Effector memory CD8-positive, alpha-beta T cell (primary cell): ENCODE measurements at regions not wholly inside any gene's neighbourhood (a gene's known extent, or its start where the extent isn't known, plus 50 kb on each side); places are given as distances from the start of the nearest gene placed in this dataset.
"Not testable (repeated sequence)": the region's sequence is repeated elsewhere in the genome, so short reads cannot be mapped to it uniquely, and the experiment has no call there.

Source experiments
- ATAC-seq: fragments of 150-1000 bp; cut with Tn5 transposase; replicated peaks from 2 replicates; pipeline ENCODE4 v1.10.0; 2021; ENCODE audit warnings: mild to moderate bottlenecking, moderate library complexity
- DNase-seq, 3 experiments: peaks; one replicate each; pipeline ENCODE4 v3.0.0; 2021
- H3K27ac Mint-ChIP-seq, 2 donors: one replicate each; pipeline ENCODE4 v1.8.0; 2022; ENCODE audit warnings: mild to moderate bottlenecking in 2 of 2, mixed read lengths in 2 of 2, moderate library complexity in 2 of 2
- H3K27me3 Mint-ChIP-seq, 2 donors: one replicate each; pipeline ENCODE4 v1.8.0; 2022; ENCODE audit warnings: mixed read lengths in 2 of 2
- H3K36me3 Mint-ChIP-seq: one replicate; pipeline ENCODE4 v1.8.0; 2022; ENCODE audit warnings: mild to moderate bottlenecking, moderate library complexity, mixed read lengths; ENCODE audit not compliant: insufficient read depth
- H3K4me1 Mint-ChIP-seq, 2 donors: one replicate each; pipeline ENCODE4 v1.8.0; 2022; ENCODE audit warnings: low read depth in 2 of 2, mixed read lengths in 2 of 2
- H3K4me3 Mint-ChIP-seq, 2 donors: one replicate each; pipeline ENCODE4 v1.8.0; 2022; ENCODE audit warnings: mild to moderate bottlenecking in 2 of 2, mixed read lengths in 2 of 2, moderate library complexity in 2 of 2
- H3K9me3 Mint-ChIP-seq, 2 donors: one replicate each; pipeline ENCODE4 v1.8.0; 2022; ENCODE audit warnings: mixed read lengths in 2 of 2

DNA sequence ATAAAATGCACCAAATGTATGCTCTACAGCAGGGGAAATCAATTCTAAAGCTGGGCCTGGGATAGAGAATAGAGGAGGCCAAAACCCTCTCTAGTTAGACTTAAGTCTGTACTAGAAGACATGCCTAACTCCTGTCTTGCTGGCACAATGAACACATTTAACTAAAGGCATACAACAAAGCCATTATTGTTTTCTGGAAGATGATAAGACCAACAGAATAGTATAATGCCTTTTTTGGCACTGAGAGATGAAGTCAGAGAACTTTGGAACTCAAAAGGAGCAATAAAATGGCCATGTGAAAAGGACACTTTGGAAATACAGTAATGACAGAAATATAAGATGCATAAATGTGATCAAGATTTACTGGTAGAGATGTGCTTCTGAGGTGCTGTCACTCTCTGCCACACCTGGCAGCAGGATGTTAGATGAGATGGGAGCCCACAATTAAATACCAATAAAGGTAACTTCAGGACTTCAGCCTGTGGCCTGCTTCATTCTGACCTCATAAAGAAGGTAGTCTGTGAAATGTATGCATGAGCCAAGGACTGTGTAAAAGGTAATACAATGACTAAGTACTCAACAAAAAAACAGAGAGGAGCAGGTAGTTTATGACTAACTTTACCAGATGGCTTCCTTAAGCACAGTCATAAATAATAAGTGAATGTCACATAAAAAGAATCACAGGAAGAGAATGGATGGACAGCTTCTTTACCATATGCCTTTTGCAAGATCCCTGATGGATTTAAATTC, 333.4 kb downstream of the BCKDHB start:
- Mint-ChIP-seq H3K4me1 (no peaks in the 10 kb centered on the region), H3K27ac (no peak overlapping the region), H3K27me3 (no peaks in the 10 kb centered on the region), H3K4me3 (no peak overlapping the region), H3K9me3 (no peaks in the 10 kb centered on the region), H3K36me3 (no peaks in the 10 kb centered on the region)
- DNase-seq, result no peak
- ATAC-seq, result no peak

DNA sequence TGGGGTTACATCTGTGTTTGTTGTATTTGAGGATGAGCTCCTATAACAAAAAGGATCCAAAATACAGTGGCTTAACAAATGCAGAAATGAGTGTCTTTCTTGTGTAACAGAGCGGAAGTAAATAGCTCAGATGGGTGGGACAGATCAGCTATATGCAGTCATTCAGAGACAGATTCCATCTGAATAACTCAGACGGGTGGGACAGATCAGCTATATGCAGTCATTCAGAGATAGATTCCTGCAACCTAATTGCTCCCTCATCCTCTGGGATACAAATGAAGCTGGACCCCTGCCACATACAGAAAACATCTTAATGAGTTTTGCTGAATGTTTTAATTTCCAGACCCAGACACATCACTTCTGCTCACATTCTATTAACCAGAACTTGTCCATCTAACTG, 332.3 kb downstream of the BCKDHB start:
- no peak overlapping the region for H3K4me3 Mint-ChIP-seq
- no peaks in the 10 kb centered on the region for H3K27me3 Mint-ChIP-seq
- no peaks in the 10 kb centered on the region for H3K4me1 Mint-ChIP-seq
- H3K36me3 Mint-ChIP-seq, result no peaks in the 10 kb centered on the region
- no peak overlapping the region for H3K27ac Mint-ChIP-seq
- H3K9me3 Mint-ChIP-seq, result no peaks in the 10 kb centered on the region
- ATAC-seq (no peak), DNase-seq (no peak)

DNA sequence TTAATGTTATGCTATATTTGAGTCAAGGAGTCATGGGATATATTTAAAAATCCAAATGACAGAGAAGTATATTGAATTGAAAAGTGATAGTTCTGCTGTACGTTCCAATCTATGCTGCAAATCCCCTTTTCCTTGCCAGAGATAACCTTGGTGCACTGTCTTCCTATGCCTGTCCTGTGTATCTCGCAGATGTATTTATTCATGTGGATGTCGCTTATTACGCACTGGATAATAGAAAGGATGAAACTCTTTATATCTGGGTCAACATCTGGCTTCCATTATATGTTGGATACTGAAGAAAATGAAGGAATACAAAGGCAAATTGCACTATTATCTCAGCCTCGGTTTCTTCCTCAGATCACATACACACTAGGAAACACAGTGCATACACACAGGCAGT, 331.3 kb downstream of the BCKDHB start:
- no peaks in the 10 kb centered on the region for H3K27me3 Mint-ChIP-seq
- no peaks in the 10 kb centered on the region for H3K4me1 Mint-ChIP-seq
- no peak for ATAC-seq
- no peak for DNase-seq
- no peak overlapping the region for H3K4me3 Mint-ChIP-seq
- no peaks in the 10 kb centered on the region for H3K9me3 Mint-ChIP-seq
- no peak overlapping the region for H3K27ac Mint-ChIP-seq
- H3K36me3 Mint-ChIP-seq, result no peaks in the 10 kb centered on the region

DNA sequence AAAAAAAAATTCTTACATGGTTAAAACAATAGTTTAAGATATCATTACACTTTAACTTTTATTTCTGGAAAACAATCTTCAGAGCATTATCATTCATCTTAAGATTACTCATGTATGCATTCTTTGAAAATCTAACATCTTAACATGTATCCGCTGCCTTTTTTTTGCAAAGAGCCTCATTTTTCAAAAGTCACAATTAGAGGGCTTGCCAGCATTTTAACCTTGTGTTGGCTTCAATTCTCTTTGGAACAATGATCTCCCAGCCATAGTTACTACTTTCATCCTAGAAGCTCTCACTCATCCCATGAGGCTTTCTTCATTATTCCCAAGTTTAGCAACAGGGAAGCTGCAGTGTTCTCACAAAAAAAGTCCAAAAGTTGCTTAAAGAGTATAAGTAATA, 330.8 kb downstream of the BCKDHB start:
- H3K4me3 Mint-ChIP-seq, result no peak overlapping the region
- no peak for ATAC-seq
- H3K27me3 Mint-ChIP-seq, result no peaks in the 10 kb centered on the region
- H3K36me3 Mint-ChIP-seq, result no peaks in the 10 kb centered on the region
- H3K27ac Mint-ChIP-seq, result no peak overlapping the region
- peaks cover 2 to 4% of the 10 kb centered on the region in 2 donors for H3K9me3 Mint-ChIP-seq
- no peak for DNase-seq
- no peaks in the 10 kb centered on the region for H3K4me1 Mint-ChIP-seq

- H3K27me3 Mint-ChIP-seq, result no peaks in the 10 kb centered on the region
- ATAC-seq, result no peak
These were observed 330.2 kb downstream of the BCKDHB start for GRCh38 chr6:80436663-80437062.

GRCh38 chr6:80435457-80435856, 329.0 kb downstream of the BCKDHB start:
- DNase-seq (no peak), ATAC-seq (no peak)
- H3K4me1 Mint-ChIP-seq, result no peaks in the 10 kb centered on the region
- no peaks in the 10 kb centered on the region for H3K27me3 Mint-ChIP-seq
- no peaks in the 10 kb centered on the region for H3K36me3 Mint-ChIP-seq
- no peak overlapping the region for H3K27ac Mint-ChIP-seq
- H3K9me3 Mint-ChIP-seq, result peaks cover 7% of the 10 kb centered on the region in 2 donors
- no peak overlapping the region for H3K4me3 Mint-ChIP-seq

More at GRCh38 chr6:80436663-80437062, 330.2 kb downstream of the BCKDHB start:
- no peak for DNase-seq
- H3K9me3 Mint-ChIP-seq, result peaks cover 5 to 7% of the 10 kb centered on the region in 2 donors
- no peaks in the 10 kb centered on the region for H3K36me3 Mint-ChIP-seq
- no peak overlapping the region for H3K27ac Mint-ChIP-seq
- H3K4me3 Mint-ChIP-seq, result no peak overlapping the region
- H3K4me1 Mint-ChIP-seq, result no peaks in the 10 kb centered on the region

- Mint-ChIP-seq H3K27ac (no peak overlapping the region), H3K9me3 (peaks cover 7% of the 10 kb centered on the region in 2 donors), H3K27me3 (no peaks in the 10 kb centered on the region), H3K4me3 (no peak overlapping the region), H3K36me3 (no peaks in the 10 kb centered on the region), H3K4me1 (no peaks in the 10 kb centered on the region)
- ATAC-seq (no peak), DNase-seq (no peak)
These were observed 328.4 kb downstream of the BCKDHB start for GRCh38 chr6:80434691-80435350.

DNA sequence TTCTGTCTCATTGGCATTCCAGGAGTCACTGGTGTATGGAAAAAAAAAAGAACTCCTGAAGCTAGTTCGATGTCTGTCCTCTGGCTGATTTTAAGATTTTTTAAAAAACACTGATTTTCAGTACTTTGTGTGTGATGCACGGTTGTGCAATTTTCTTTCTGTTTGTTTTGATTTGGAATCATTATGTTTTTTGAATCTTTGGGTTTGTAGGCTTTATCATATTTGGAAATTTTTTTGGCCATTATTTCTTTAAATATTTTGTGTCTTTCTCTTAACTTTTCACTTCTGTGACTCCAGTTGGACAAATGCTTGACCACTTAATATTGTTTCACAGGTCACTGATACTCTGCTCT, 327.2 kb downstream of the BCKDHB start:
- no peaks in the 10 kb centered on the region for H3K27me3 Mint-ChIP-seq
- ATAC-seq (no peak), DNase-seq (no peak)
- no peaks in the 10 kb centered on the region for H3K4me1 Mint-ChIP-seq
- H3K9me3 Mint-ChIP-seq, result peaks cover 7% of the 10 kb centered on the region in 2 donors
- H3K36me3 Mint-ChIP-seq, result no peaks in the 10 kb centered on the region
- H3K27ac Mint-ChIP-seq, result no peak overlapping the region
- H3K4me3 Mint-ChIP-seq, result no peak overlapping the region

DNA sequence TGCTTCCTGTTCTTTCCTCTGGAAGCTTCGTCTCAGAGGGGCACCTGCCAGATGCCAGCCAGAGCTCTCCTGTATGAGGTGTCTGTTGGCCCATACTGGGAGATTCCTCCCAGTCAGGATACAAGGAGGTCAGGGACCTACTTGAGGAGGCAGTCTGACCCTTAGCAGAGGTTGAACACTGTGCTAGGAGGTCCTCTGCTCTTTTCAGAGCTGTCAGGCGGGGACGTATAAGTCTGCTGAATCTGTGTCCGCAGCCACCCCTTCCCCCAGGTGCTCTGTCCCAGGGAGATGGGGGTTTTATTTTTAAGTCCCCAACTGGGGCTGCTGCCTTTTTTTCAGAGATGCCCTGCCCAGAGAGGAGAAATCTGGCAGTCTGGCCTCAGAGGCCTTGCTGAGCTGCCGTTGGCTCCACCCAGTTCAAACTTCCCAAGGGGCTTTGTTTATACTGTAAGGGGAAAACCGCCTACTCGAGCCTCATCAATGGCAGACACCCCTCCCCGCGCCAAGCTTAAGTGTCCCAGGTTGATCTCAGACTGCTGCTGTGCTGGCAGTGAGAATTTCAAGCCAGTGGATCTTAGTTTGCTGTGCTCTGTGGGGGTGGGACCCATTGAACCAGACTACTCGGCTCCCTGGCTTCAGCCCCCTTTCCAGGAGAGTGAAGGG, 326.7 kb downstream of the BCKDHB start:
- H3K27ac Mint-ChIP-seq, result no peak overlapping the region
- H3K9me3 Mint-ChIP-seq, result peaks cover 7% of the 10 kb centered on the region in 2 donors
- ATAC-seq, result no peak
- H3K36me3 Mint-ChIP-seq, result no peaks in the 10 kb centered on the region
- H3K4me1 Mint-ChIP-seq, result no peaks in the 10 kb centered on the region
- H3K27me3 Mint-ChIP-seq, result no peaks in the 10 kb centered on the region
- DNase-seq, result no peak
- no peak overlapping the region for H3K4me3 Mint-ChIP-seq

DNA sequence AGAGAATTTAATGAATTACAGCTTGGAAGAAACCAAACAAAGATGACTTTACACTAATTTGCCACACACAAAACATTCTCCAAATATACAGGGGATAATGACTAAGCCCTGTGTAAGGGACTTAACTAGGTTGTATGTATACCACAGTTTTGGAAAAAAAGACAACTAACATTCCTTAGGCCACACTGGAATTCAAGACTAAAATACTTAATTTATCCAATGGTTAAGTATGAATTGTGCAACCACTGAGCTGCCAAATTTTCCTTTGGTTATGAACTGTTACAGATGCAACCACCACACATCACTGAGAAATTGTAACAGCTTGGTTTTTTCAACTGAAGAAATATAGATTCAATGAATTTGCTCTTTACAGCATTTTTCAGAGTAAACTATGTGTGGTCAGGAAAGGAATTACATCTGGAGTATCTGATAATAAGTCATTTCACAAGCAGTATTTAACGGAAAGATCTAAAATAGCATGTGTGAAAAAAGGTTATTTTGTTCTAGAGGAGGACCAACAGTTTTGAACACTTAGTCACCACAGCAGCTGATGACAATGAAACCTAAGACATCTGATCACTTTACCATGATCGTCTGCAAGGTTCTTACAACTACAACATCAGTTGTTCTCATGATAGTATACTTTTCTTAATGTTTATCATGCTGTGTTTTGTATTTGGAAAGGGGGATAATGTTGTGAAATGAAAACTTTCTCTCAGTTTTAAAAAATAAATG, 318.8 kb downstream of the BCKDHB start:
- H3K27me3 Mint-ChIP-seq, result no peaks in the 10 kb centered on the region
- H3K4me1 Mint-ChIP-seq, result no peaks in the 10 kb centered on the region
- DNase-seq, result no peak
- no peak overlapping the region for H3K27ac Mint-ChIP-seq
- H3K4me3 Mint-ChIP-seq, result no peak overlapping the region
- no peaks in the 10 kb centered on the region for H3K36me3 Mint-ChIP-seq
- peaks cover 15 to 17% of the 10 kb centered on the region in 2 donors for H3K9me3 Mint-ChIP-seq
- ATAC-seq, result no peak

- DNase-seq, result no peak
- H3K4me3 Mint-ChIP-seq, result no peak overlapping the region
- peaks cover 0 to 2% of the 10 kb centered on the region in 2 donors for H3K4me1 Mint-ChIP-seq
- H3K36me3 Mint-ChIP-seq, result no peaks in the 10 kb centered on the region
- no peak overlapping the region for H3K27ac Mint-ChIP-seq
- ATAC-seq, result no peak
- H3K27me3 Mint-ChIP-seq, result no peaks in the 10 kb centered on the region
- H3K9me3 Mint-ChIP-seq, result peaks cover 11 to 31% of the 10 kb centered on the region in 2 donors
These were observed 305.0 kb downstream of the BCKDHB start for GRCh38 chr6:80411486-80411885.

DNA sequence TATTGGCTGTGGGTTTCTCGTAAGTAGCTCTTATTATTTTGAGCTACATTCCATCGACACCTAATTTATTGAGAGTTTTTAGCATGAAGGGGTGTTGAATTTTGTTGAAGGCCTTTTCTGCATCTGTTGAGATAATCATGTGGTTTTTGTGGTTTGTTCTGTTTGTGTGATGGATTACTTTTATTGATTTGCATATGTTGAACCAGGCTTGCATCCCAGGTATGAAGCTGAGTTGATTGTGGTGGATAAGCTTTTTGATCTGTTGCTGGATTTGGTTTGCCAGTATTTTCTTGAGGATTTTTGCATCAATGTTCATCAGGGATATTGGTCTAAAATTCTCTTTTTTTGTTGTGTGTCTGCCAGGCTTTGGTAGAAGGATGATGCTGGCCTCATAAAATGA, 301.5 kb downstream of the BCKDHB start:
- H3K4me3 Mint-ChIP-seq, H3K4me1 Mint-ChIP-seq, DNase-seq, H3K27ac Mint-ChIP-seq, ATAC-seq, H3K36me3 Mint-ChIP-seq, H3K27me3 Mint-ChIP-seq: not testable (repeated sequence)
- H3K9me3 Mint-ChIP-seq, result peaks cover 8 to 14% of the 10 kb centered on the region in 2 donors

GRCh38 chr6:80404889-80405288, 298.4 kb downstream of the BCKDHB start:
- Mint-ChIP-seq H3K4me3 (no peak overlapping the region), H3K9me3 (peaks cover 10 to 14% of the 10 kb centered on the region in 2 donors), H3K36me3 (no peaks in the 10 kb centered on the region), H3K27ac (no peak overlapping the region), H3K27me3 (no peaks in the 10 kb centered on the region), H3K4me1 (peaks cover 0 to 2% of the 10 kb centered on the region in 2 donors)
- DNase-seq (no peak), ATAC-seq (no peak)
